22Rv1 (cell line): ENCODE measurements at regions not wholly inside any gene's neighbourhood (a gene's known extent, or its start where the extent isn't known, plus 50 kb on each side); places are given as distances from the start of the nearest gene placed in this dataset.

Experiments used
- H3K27ac ChIP-seq: fragments of 450-650 bp; 2 replicates; pipeline ENCODE4 v1.5.1; 2017
- ZFX ChIP-seq: fragments of 450-650 bp; IDR thresholded peaks from 2 replicates; pipeline ENCODE4 v1.6.1; 2017; ENCODE audit warnings: antibody characterized with exemption, borderline replicate concordance
- TF ChIP-seq, protein P1 (sequence below): fragments of 450-650 bp; IDR thresholded peaks from 2 replicates; pipeline ENCODE4 v1.5.1; 2017; ENCODE audit warnings: mild to moderate bottlenecking

DNA sequence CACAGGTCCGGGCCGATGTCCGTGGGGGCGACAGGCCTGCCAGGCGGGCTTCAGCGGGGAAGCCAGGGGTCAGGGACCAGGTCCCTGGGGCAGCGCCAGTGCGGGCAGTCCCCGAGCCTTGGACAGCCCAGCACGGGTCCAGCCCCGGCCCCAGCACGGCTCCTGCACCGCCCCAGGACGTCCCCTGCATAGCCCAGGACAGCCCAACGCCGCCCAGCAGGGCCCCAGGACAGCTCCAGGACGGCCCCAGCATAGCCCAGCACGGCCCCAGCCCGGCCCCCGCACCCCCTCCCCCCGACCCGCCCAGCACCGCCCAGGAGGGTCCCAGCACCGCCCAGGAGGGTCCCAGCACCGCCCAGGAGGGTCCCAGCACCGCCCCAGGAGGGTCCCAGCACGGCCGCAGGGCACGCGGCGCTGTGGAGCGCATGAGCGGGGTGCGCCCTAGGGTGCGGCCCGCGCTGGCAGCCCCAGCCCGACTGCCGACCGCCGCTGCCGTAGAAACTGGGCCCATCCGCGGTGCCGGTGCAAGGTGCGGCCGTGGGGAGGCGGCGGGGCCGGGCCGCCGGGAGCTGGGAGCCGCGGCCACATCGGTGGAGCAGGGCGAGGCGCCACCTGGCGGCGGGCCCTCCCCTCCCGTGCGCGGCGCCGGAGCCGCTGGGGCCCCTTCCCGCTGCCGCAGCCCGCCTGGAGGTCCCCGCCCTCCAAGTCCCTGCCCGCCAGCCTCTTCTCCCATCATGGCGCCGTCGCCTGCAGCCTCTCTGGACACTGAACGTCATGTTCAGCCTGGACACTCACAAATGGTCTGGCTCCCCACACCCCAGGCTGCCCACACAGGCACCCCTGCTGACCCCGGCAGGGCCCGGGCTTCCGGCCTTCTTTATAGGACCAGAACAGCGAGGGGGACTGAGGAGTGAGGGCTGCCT, 106.8 kb upstream of the NKX1-1 start:
- TF ChIP-seq ZFX = no peak
- TF ChIP-seq, protein P1, sequence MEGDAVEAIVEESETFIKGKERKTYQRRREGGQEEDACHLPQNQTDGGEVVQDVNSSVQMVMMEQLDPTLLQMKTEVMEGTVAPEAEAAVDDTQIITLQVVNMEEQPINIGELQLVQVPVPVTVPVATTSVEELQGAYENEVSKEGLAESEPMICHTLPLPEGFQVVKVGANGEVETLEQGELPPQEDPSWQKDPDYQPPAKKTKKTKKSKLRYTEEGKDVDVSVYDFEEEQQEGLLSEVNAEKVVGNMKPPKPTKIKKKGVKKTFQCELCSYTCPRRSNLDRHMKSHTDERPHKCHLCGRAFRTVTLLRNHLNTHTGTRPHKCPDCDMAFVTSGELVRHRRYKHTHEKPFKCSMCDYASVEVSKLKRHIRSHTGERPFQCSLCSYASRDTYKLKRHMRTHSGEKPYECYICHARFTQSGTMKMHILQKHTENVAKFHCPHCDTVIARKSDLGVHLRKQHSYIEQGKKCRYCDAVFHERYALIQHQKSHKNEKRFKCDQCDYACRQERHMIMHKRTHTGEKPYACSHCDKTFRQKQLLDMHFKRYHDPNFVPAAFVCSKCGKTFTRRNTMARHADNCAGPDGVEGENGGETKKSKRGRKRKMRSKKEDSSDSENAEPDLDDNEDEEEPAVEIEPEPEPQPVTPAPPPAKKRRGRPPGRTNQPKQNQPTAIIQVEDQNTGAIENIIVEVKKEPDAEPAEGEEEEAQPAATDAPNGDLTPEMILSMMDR = peak; percentile 94
- H3K27ac ChIP-seq = no peak overlapping the region

DNA sequence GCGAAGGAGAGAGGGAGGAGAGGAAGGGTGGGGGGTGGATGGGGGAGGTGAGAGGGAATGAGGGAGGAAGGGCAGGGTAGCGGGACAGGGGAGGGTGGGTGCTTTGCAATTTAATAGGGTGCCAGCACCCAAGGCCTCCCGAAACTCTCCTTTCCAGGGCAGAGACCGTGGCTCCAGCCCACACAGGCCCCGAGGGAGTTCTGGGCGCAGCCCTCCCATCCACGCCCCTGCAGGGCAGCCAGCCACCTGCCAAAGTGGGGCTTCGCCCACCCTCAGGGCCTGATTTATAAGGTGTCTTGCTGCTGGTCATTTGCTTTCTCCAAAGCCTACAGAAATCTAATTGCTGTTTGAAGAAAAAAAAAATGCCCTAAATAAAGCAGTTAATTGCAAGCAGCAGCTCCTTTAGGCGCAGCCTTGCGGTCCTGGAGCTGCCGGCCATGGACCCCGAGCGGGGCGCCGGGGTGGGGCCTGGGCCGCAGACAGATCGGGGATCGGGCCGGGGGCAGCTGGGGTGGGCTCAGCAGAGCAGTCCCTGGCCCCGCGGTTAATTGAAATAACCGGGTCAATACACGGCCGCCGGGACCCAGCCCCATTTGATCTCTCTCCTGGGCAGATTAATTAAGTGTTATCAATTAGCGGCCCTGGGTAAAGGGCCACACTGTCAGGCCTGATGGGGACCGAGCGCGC, 106.0 kb upstream of the NKX1-1 start:
- TF ChIP-seq, protein P1 = no peak
- no peak for TF ChIP-seq ZFX
- no peak overlapping the region for H3K27ac ChIP-seq

DNA sequence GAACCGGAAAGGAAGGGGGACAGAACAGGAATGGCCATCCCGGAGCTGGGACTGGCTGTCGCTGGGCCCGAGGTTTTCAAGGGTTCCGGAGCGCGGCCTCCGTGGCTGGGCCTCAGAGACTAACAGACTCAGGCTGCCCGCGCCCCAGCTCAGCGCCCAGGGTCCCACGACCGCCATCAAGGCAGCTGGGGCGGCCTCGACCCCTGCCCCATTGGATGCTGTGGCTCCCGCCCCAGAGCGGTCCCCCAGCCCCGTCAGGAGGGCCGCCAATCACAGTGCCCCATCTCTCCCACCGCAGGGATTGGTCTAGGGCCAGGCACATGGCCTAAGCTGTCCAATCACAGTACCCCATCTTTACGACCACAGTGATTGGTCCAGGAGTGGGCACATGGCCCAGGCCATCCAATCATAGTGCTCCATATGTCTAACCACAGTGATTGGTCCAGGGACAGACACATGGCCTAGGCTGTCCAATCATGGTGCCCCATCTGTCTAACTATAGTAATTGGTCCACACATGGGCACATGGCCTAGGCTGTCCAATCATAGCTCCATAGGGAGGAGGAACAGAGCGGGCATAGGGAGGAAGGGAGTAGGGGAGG, 105.3 kb upstream of the NKX1-1 start:
- H3K27ac ChIP-seq = no peak overlapping the region
- TF ChIP-seq ZFX = no peak
- TF ChIP-seq, protein P1 = no peak

DNA sequence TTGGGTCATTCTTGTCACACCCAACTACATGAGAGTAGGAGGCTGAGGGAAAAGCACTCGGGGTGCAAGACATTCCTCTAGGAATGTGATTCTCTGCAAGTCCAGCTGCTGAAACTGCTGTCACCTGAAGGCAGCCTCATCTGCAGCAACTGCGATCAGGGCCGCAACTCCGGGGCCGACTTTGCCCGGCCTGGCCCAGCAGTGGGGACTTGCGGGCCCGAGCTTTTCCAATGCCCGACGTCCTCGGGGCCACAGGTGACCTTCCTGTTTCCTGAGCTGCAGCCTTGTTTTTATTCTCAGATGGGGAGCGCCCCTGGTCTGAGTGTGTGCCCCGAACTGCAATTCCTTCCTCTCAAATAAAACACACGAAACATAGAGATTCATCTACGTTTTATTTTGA, 104.7 kb upstream of the NKX1-1 start:
- no peak overlapping the region for H3K27ac ChIP-seq
- TF ChIP-seq, protein P1 = no peak
- TF ChIP-seq ZFX = no peak

DNA sequence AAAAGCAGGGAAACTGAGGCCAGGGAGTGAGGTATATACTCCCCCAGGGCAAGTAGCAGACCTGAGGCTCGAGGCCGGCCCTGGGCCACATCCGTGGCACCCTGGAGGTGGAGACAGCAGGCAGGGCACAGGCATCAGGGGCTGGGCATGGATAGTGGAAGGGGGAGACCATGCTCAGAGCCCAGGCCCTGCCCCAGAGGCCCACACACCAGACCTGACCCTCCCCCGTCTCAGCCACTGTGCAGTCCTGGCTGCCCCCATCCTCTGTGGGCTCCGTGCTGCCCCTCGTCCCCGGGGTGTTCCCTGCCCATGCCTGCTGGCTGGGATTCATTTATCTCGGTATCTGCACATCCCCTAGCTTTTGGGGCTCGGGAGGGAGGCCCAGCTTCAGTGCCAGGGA, 103.1 kb upstream of the NKX1-1 start:
- H3K27ac ChIP-seq = no peak overlapping the region
- TF ChIP-seq, protein P1 = no peak
- TF ChIP-seq ZFX = no peak

DNA sequence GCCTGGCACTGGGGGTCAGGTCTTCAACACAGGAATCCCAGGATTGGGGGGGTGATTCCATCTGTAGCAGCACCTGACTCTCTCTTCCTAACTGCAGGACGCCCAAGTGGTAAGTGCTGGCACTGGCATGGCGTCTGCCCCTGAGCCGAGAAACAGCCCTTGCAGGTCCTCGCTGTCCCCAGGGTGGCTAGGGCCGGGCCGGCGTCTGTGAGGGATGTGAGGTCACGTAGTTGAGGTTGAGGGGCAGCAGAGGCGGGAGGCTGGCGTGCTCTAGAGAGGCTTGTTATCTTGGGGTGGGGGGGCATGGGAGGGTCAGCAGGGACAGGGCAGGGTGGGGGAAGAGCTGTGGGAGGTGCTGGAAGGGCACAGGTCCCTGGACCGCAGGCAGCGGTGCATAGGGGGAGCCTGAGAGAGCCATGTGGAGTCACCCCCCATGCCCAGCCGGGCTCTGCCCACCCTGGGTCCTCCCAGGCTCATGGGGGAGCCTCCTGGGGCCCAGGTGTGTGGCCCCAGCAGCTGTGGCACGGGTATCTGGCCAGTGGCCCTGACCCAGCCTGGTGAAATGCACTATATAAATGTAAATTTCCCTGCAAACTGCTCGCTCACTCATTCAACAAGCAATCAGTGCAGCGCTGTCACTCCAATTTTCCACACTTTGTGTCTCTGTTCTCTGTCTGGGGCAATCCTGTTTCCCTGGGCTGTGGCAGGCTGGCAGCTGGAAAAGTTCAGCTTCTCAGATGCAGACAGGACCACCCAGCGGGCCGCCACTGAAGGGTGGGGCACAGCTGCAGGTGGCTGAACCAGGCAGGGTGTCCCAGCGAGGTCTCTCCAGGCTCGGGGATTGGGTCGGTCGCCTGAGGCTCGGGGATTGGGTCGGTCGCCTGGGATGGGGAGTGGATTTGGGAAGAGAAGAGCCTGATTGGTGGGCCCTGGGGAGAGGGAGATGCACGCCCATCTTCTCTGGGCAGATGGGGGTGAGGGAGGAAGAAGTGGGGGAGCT, 102.2 kb upstream of the NKX1-1 start:
- H3K27ac ChIP-seq = no peak overlapping the region
- TF ChIP-seq, protein P1 = no peak
- TF ChIP-seq ZFX = no peak
